Tongue (tissue), 1 donor: ENCODE measurements at regions not wholly inside any gene's neighbourhood (a gene's known extent, or its start where the extent isn't known, plus 50 kb on each side); places are given as distances from the start of the nearest gene placed in this dataset.
"Not testable (repeated sequence)": the region's sequence is repeated elsewhere in the genome, so short reads cannot be mapped to it uniquely, and the experiment has no call there.

Experiments
- DNase-seq: peaks from one replicate; pipeline ENCODE4 v3.0.0-alpha.2; 2015

DNA sequence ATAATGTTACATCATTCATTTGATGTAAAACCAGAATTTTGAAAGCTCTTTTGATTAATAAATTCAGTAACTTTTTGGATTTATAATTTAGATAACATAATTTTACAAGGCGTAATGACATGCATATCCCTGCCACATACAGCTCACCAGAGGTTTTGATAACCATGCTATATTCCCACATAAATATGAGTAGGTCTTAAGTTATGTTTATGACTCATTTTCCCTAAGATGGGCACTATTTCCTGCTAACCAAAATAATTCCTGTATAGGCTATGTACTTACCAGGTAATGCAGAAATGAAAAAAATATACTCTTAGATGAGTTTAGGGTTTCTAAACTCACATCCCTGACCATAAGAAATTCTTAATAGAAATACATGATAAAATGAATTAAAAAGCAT lies 93.9 kb upstream of the EDIL3 start:
- DNase-seq, result no peak

DNA sequence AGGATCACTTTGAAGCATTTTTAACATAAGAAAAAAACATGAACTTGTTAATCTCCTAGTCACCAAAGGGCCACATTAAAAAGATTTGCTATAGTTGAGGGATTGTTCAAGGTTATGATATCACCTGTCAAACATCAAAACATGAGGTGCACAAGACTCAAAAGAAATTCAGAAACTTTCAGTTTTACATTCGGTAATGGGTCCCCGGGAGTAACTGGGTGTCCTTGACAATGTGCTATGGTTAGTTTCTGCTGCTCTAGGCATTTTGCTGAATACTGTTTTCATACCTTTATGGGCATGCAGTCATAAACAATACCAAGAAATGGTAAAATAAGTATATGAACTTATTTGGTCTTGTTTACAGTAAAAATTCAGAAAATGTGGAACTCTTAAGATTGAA lies 92.8 kb upstream of the EDIL3 start:
- DNase-seq, result no peak

DNA sequence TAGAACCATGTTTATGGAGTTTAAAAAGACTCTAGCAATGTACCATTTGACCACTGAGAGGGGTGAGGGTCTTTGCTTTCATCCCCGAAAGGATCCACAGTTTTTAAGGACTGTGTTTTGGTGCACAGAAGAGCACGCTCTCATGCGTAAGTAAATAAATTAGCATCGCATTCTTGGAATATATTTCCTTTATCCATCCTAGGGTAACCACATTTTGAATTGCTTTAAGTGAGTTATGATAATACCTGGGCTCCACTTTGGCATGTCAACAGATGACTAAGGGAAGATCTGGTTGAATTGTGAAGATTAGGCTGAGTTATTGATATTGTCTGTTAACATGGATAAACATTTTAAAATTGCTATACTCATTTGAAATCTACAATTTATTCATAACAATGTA lies 89.4 kb upstream of the EDIL3 start:
- DNase-seq, result no peak

DNA sequence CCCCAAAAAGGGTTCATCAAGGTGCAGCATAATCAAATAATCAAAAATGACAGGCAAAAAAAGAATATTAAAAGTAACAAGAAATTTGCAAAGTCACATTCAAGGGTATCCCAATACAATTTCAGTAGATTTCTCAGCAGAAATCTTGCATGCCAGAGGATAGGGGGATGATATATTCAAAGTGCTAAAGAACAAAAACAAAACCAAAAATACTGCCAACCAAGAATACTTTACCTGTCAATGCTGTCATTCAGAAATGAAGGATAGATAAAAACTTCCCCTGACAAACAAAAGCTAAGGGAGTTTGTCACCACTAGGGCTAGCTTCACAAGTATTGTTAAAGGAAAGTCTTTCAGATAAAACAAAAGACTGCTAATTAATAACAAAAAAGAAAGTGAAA lies 68.7 kb upstream of the EDIL3 start:
- no peak for DNase-seq

DNA sequence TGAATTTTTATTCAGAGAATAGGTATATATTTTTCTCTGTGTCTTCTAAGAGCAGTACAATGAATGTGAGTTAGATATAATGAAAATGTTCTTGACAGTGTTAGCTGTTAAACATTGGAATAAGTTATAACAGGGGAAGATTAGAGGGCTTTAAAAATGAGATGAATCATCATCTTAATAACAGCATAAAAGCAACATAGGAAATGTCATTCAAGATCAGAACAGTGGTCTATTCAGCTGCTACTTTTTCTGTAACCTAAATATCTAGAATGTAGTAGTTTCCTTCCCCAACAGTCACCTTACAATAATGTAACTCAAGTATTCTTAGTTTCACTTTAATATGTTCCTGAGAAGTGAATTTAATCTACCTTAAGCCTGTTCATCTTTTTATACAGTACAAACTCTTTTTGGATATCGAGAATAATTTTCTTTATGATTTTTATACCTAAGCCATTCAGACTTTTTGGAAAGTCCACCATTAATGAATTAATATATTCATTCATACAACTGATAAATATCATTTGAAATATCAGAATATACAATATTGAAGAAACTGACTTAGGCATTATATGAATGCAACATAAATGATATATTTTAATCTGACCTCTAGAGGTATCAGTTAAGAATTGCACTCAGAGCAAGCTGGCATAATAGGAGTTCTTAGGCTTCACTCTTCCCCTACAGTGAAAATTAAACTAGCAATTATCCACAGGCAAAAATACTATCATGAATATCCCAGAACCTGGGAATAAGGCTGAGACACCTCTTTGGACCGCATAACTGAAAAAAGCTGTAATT lies 66.1 kb upstream of the EDIL3 start:
- DNase-seq, result no peak

DNA sequence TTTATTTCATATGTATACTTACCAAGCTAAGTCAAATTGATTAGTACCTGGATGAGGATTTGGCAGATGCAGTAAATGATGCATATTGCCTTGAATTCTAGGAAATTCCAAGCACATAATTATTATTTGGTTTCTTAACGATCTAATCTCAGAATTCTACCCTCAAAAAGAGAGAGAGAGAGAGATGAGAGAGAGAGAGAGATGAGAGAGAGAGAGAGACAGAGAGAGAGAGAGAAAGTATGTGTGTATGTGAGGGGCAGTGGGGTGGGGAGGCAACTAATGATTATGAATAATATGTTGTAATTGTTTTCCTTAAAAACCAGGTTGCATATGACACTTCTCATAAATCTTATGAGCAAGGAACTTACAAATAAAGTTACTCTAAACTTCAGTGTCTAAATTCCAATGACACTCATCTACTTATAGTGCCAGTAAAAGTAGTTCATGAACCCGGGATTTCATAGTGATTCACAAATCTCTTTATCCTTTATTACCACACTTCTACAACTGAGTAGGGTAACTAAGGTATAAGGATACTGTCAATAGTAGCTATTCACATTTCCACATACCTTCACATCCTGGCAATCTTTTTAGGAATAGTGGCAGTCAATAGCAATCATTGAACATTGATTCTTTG lies 60.5 kb upstream of the EDIL3 start:
- no peak for DNase-seq

DNA sequence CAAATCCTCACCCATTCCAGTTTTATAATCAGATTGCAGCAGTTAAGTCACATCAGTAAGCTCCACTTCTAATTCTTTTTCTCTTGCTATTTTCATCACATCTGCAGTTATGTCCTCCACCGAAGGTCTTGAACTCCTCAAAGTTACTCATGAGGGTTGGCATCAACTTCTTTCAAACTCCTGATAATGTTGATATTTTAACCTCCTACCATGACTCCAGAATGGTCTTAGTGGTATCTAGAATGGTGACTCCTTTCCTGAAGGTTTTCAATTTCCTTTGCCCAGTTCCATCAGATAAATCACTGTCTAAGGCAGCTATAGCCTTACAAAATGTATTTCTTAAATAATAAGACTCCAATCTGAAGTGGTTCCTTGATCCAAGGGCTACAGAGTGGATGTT lies 53.8 kb upstream of the EDIL3 start:
- DNase-seq, result no peak

DNA sequence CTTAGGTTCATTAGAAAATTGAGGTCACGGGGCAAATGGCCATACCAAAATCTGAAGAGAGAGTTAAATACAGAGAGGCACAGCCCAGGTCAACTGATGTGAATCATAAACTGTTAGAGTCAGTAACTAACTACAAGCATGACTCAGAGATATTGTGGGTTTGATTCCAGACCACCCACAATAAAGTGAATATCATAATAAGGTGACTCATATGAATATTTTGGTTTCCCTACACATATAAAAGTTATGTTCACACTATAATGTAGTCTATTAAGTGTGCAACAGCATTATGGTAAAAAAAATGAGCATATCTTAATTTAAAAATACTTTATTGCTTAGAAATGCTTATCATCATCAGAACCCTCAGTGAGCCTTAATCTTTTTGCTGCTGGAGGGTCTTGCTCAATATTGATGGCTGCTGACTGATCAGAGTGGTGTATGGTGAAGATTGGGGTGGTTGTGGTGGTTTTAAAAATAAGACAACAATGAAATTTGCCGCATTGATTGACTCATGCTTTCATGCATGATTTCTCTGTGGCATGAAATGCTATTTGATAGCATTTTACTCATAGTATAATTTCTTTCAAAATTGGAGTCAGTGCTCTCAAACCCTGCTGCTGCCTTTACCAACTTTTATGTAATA lies 53.1 kb upstream of the EDIL3 start:
- DNase-seq, result no peak

DNA sequence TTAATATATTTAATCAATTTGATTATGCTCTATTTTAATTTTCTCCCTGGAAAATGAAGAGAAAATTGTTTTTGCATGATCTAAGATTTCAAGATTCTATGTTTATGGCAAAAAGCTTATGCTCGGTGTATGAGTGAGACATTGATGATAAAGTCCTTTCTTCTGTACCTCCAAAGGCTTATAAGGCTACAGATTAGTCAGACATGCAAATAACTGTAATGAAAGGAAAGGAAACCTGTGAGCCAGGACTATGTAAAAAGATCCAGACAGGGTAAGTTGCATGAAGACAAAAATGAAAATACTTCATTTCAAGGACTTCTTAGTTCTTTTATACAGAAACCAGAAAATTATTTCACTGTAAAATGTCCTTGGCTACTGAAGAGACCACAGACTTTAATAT lies 52.2 kb upstream of the EDIL3 start:
- DNase-seq, result no peak

DNA sequence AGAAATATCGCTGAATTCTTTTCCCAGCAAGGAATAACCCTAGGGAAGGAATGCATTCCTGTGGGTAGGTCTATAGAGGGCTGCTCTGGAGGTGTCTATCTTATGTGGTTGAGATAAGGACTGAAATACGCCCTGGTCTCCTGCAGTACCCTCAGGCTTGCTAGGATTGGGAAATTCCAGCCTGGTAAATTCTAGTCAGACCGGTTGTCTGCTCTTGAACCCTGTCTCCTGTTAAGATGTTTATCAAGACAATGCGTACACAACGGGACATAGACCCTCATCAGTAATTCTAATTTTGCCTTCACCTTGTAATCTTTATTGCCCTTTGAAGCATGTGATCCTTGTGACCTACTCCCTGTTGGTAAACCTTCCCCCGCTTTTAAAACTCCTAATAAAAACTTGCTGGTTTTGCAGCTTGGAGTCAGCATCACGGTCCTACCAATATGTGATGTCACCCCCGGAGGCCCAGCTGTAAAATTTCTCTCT lies 51.2 kb upstream of the EDIL3 start:
- not testable (repeated sequence) for DNase-seq
